ENCODE measurements at regions not wholly inside any gene's neighbourhood (a gene's known extent, or its start where the extent isn't known, plus 50 kb on each side); places are given as distances from the start of the nearest gene placed in this dataset.
A peak's percentile ranks its signal among the peaks of the same experiment; 100 is the strongest.

DNA sequence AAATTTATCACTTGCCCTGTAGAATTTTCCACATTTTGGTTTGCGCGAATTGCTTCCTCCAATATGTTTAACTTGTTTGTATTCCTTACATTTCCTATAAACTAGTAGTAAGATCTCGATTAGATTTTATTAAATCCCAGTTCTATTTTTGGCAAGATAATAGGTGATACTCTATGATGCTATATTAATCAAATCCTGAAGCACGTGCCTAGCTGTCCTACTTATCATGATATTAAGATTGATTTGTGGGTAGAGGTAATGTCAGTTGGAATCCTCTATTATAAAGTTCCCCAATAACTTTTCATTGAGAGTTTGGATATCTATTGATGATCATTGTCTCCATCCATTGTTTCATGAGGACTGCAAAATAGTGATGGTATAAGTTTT lies 82.8 kb upstream of the RIPOR2 start:
- peaks cover 6% of the 10 kb centered on the region for H3K4me1 ChIP-seq (ENCODE audit: insufficient read depth, low read length, poor library complexity, severe bottlenecking)
- H3K36me3 ChIP-seq (ENCODE audit: insufficient read depth, low read length) = peaks cover 35% of the 10 kb centered on the region
- H3K79me2 ChIP-seq (ENCODE audit: insufficient read depth, low read length) = peaks cover 81% of the 10 kb centered on the region
- no peaks in the 10 kb centered on the region for H3K9me3 ChIP-seq (ENCODE audit: insufficient read depth, low read depth, low read length)
- H3K4me3 ChIP-seq (ENCODE audit: low read length, poor library complexity, severe bottlenecking) = no peak overlapping the region
- peaks cover 41% of the 10 kb centered on the region for H4K20me1 ChIP-seq (ENCODE audit: insufficient read depth, low read length, poor library complexity, severe bottlenecking)
- no peak for TF ChIP-seq EZH2phosphoT487 (IDR thresholded peaks at IDR 0.05; ENCODE audit: borderline replicate concordance)
- TF ChIP-seq, protein P1, sequence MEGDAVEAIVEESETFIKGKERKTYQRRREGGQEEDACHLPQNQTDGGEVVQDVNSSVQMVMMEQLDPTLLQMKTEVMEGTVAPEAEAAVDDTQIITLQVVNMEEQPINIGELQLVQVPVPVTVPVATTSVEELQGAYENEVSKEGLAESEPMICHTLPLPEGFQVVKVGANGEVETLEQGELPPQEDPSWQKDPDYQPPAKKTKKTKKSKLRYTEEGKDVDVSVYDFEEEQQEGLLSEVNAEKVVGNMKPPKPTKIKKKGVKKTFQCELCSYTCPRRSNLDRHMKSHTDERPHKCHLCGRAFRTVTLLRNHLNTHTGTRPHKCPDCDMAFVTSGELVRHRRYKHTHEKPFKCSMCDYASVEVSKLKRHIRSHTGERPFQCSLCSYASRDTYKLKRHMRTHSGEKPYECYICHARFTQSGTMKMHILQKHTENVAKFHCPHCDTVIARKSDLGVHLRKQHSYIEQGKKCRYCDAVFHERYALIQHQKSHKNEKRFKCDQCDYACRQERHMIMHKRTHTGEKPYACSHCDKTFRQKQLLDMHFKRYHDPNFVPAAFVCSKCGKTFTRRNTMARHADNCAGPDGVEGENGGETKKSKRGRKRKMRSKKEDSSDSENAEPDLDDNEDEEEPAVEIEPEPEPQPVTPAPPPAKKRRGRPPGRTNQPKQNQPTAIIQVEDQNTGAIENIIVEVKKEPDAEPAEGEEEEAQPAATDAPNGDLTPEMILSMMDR (conservative IDR thresholded peaks at IDR 0.05; ENCODE audit: low read length) = no peak
- H3K9ac ChIP-seq (ENCODE audit: low read depth, low read length, poor library complexity, severe bottlenecking) = no peak overlapping the region
- H2AFZ ChIP-seq (ENCODE audit: low read length) = no peak overlapping the region
- no peaks in the 10 kb centered on the region for H3K9me2 ChIP-seq (replicated peaks; ENCODE audit: low read depth, low read length)
- no peak overlapping the region for H3K4me2 ChIP-seq (ENCODE audit: low read depth, low read length, poor library complexity, severe bottlenecking)
- H3F3A ChIP-seq (ENCODE audit: low read depth) = no peaks in the 10 kb centered on the region
- H3K27me3 ChIP-seq (ENCODE audit: insufficient read depth, low read length, poor library complexity, severe bottlenecking) = no peaks in the 10 kb centered on the region

DNA sequence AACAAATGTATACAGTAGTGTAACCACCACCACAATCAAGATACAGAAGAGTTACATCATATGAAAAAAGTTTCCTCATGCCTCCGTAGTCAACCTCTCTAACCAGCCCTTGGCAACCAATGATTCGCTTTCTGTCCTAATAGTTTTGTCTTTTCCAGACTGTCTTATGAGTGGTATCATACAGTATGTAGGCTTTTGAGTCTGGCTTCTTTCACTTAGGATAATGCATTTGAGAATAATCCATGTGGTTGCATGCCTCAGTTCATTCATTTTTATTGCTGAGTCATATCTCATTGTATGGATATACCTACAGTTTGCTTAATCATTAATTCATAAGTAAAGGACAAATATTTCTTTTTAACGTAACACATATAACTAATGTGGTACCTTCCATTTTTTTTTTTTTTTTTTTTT lies 86.4 kb upstream of the RIPOR2 start:
- Histone ChIP-seq H3K36me3 (ENCODE audit: insufficient read depth, low read length) (peaks cover 28% of the 10 kb centered on the region; the same call in 1 of the 2 replicates), H3K9me3 (ENCODE audit: insufficient read depth, low read depth, low read length) (no peaks in the 10 kb centered on the region), H4K20me1 (ENCODE audit: insufficient read depth, low read length, poor library complexity, severe bottlenecking) (peaks cover 45% of the 10 kb centered on the region), H3K27me3 (ENCODE audit: insufficient read depth, low read length, poor library complexity, severe bottlenecking) (no peaks in the 10 kb centered on the region), H3F3A (ENCODE audit: low read depth) (no peaks in the 10 kb centered on the region), H3K4me2 (ENCODE audit: low read depth, low read length, poor library complexity, severe bottlenecking) (no peak overlapping the region), H3K4me3 (ENCODE audit: low read length, poor library complexity, severe bottlenecking) (no peak overlapping the region), H3K9me2 (replicated peaks; ENCODE audit: low read depth, low read length) (no peaks in the 10 kb centered on the region), H3K9ac (ENCODE audit: low read depth, low read length, poor library complexity, severe bottlenecking) (no peak overlapping the region), H3K4me1 (ENCODE audit: insufficient read depth, low read length, poor library complexity, severe bottlenecking) (peaks cover 27% of the 10 kb centered on the region), H3K79me2 (ENCODE audit: insufficient read depth, low read length) (peaks cover 88% of the 10 kb centered on the region), H2AFZ (ENCODE audit: low read length) (no peak overlapping the region)
- TF ChIP-seq EZH2phosphoT487 (IDR thresholded peaks at IDR 0.05; ENCODE audit: borderline replicate concordance) = no peak
- TF ChIP-seq, protein P1 (conservative IDR thresholded peaks at IDR 0.05; ENCODE audit: low read length) = no peak

DNA sequence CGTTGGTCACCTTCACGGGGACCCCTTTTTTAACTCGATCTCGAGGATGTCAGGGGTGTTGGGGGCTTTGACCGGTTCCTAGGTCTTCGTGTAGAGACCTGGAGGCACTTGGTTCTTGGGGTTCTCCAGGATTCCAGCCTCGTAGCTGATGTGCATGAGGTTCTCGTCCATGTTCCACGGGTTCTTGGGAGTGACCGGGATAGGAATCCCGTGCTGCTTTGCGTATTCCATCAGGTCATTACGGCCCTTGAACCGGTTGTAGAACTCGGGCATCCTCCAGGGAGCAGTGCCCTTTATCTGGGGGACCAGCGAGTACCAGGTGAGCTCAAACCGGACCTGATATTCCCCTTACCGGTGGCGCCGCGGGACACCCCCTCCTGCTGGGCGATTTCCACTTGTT lies 88.0 kb upstream of the RIPOR2 start:
- Histone ChIP-seq H3K4me1 (ENCODE audit: insufficient read depth, low read length, poor library complexity, severe bottlenecking) (peaks cover 36% of the 10 kb centered on the region), H3K79me2 (ENCODE audit: insufficient read depth, low read length) (peaks cover 89% of the 10 kb centered on the region), H2AFZ (ENCODE audit: low read length) (no peak overlapping the region), H4K20me1 (ENCODE audit: insufficient read depth, low read length, poor library complexity, severe bottlenecking) (peaks cover 36% of the 10 kb centered on the region), H3K9me3 (ENCODE audit: insufficient read depth, low read depth, low read length) (no peaks in the 10 kb centered on the region), H3K9ac (ENCODE audit: low read depth, low read length, poor library complexity, severe bottlenecking) (no peak overlapping the region), H3K4me2 (ENCODE audit: low read depth, low read length, poor library complexity, severe bottlenecking) (no peak overlapping the region), H3K27me3 (ENCODE audit: insufficient read depth, low read length, poor library complexity, severe bottlenecking) (no peaks in the 10 kb centered on the region), H3K9me2 (replicated peaks; ENCODE audit: low read depth, low read length) (no peaks in the 10 kb centered on the region), H3F3A (ENCODE audit: low read depth) (no peaks in the 10 kb centered on the region), H3K36me3 (ENCODE audit: insufficient read depth, low read length) (peaks cover 20% of the 10 kb centered on the region; the same call in 1 of the 2 replicates), H3K4me3 (ENCODE audit: low read length, poor library complexity, severe bottlenecking) (no peak overlapping the region)
- TF ChIP-seq EZH2phosphoT487 (IDR thresholded peaks at IDR 0.05; ENCODE audit: borderline replicate concordance) = no peak

DNA sequence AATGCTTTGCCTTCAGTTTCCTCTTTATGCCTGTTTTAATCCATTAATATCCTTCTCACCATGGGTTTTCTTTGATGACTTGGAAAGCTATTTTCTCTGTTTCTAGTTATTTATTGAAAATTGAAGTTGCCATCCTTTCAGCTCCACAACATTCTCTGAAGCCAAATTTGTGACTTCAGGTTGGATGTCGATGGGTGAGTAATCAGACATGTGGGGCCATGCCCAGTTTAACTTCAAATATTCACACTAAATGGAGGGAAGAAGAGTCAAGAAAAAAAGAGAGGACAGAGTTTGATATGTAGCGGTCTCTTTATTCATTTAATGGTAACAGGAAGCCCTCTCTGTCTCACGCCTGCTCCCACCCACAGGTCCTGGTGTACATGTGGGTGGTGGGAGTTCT lies 89.1 kb upstream of the RIPOR2 start:
- H3K9me2 ChIP-seq (replicated peaks; ENCODE audit: low read depth, low read length) = no peaks in the 10 kb centered on the region
- H3K9ac ChIP-seq (ENCODE audit: low read depth, low read length, poor library complexity, severe bottlenecking) = no peak overlapping the region
- no peaks in the 10 kb centered on the region for H3F3A ChIP-seq (ENCODE audit: low read depth)
- H3K4me3 ChIP-seq (ENCODE audit: low read length, poor library complexity, severe bottlenecking) = no peak overlapping the region
- H3K79me2 ChIP-seq (ENCODE audit: insufficient read depth, low read length) = peaks cover 94% of the 10 kb centered on the region
- no peaks in the 10 kb centered on the region for H3K9me3 ChIP-seq (ENCODE audit: insufficient read depth, low read depth, low read length)
- no peak overlapping the region for H2AFZ ChIP-seq (ENCODE audit: low read length)
- TF ChIP-seq EZH2phosphoT487 (IDR thresholded peaks at IDR 0.05; ENCODE audit: borderline replicate concordance) = no peak
- TF ChIP-seq, protein P1 (conservative IDR thresholded peaks at IDR 0.05; ENCODE audit: low read length) = no peak
- H4K20me1 ChIP-seq (ENCODE audit: insufficient read depth, low read length, poor library complexity, severe bottlenecking) = peaks cover 36% of the 10 kb centered on the region
- H3K4me1 ChIP-seq (ENCODE audit: insufficient read depth, low read length, poor library complexity, severe bottlenecking) = peaks cover 36% of the 10 kb centered on the region
- H3K27me3 ChIP-seq (ENCODE audit: insufficient read depth, low read length, poor library complexity, severe bottlenecking) = no peaks in the 10 kb centered on the region
- peak overlapping the region; percentile 52 for H3K4me2 ChIP-seq (ENCODE audit: low read depth, low read length, poor library complexity, severe bottlenecking)
- peaks cover 19% of the 10 kb centered on the region; the same call in 1 of the 2 replicates for H3K36me3 ChIP-seq (ENCODE audit: insufficient read depth, low read length)

Measured in Loucy (cell line).